GM18508 (cell line): ENCODE measurements at regions not wholly inside any gene's neighbourhood (a gene's known extent, or its start where the extent isn't known, plus 50 kb on each side); places are given as distances from the start of the nearest gene placed in this dataset.

Experiments used
- ATAC-seq: cut with Tn5 transposase; IDR thresholded peaks from one replicate; pipeline ENCODE4 v1.9.1; 2021; ENCODE audit warnings: moderate number of reproducible peaks; ENCODE audit not compliant: insufficient read depth, unreplicated experiment

DNA sequence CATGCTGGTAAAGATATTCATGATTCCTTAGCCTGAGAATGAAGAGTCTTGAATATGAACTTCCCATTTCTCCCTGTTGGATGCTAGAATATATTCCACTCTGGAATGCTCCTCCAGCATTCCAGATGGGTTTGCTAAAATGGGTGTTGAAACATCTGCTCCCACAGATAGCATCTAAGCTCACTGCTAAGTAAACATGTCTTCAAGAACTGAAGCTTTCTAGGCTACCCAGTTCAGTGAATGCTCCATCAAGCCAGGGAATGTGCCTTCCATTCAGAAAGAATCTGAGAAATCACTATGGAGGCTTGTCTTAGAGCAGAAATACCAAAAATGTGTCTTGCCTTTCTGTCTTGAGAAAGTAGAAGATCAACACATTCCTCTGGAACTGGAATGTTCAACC is 81.1 kb downstream of the TNFSF18 start:
- ATAC-seq: no peak

DNA sequence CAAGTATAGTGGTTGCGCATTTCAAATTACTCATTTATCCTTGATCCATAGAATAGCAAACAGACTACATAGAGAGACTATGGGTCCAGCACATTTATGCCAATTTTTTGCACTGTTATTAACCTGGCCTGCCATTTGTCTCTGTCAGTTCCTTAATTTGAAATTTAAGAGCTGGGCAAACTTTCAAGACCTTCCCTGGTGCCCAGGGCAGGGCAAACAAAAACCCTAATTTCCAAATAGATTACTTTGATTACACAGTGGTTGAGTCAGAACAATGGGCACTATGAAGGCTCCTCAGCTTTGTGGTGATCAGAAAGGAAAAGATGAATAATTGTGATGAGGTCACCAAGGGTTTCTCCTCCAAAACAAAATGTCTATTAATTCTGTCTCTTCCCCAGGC is 80.6 kb downstream of the TNFSF18 start:
- ATAC-seq: no peak

DNA sequence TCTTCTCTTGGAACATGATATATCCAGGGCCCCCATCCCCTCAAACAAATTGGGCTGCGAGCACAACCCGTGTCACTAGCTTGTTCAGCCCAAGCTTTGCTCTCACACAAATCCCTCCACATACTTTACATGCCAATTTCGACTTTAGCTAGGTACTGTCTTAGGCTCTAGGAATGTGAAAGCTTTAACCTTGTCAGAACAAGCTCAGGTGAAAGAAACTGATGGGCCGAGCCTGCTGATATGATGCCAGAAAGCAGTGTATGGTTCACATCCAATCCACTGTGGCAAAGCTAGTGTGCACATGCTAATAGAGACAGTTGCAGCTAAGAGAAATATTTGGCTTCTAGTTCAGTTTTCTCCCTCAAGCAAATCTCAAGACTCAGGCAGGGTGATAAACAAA is 79.5 kb downstream of the TNFSF18 start:
- ATAC-seq: no peak

DNA sequence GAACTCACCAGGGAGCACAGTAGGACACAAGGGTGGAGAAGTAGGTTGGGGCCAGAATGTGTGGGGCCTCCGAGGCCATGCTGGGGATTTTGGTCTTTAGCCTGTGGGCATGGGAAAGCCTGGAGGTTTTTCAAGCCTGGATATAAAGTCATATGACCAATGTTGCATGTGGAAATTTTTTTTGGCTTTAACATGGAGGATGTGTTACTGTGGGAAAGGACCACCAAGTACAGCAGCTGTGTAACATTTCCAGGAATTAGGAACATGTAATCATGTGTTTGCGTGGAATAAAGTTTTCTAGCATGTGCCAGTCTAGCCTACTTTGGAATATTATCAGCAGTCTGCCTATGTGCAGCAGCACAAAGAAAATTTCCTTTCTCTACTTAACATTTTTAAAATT is 78.5 kb downstream of the TNFSF18 start:
- no peak for ATAC-seq

DNA sequence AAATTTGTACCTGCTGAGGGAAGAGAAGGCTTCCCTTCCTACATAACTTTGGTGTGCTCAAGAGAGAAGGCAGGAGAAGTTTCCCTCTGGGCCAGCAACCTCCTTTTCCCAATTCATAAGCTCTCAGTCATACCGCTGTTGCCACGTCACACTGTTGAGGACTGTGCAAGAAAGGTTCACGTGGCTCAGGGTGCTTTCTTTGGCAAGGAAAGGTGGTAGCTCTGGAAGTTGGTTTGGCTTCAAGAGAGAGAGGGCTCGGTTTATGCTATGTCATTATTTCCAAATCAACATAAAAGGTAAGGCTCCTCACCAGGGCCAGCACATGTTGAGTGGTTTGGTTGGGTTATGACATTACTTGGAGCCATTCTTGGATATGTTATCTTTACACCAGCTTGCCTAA is 77.3 kb downstream of the TNFSF18 start:
- ATAC-seq: no peak

DNA sequence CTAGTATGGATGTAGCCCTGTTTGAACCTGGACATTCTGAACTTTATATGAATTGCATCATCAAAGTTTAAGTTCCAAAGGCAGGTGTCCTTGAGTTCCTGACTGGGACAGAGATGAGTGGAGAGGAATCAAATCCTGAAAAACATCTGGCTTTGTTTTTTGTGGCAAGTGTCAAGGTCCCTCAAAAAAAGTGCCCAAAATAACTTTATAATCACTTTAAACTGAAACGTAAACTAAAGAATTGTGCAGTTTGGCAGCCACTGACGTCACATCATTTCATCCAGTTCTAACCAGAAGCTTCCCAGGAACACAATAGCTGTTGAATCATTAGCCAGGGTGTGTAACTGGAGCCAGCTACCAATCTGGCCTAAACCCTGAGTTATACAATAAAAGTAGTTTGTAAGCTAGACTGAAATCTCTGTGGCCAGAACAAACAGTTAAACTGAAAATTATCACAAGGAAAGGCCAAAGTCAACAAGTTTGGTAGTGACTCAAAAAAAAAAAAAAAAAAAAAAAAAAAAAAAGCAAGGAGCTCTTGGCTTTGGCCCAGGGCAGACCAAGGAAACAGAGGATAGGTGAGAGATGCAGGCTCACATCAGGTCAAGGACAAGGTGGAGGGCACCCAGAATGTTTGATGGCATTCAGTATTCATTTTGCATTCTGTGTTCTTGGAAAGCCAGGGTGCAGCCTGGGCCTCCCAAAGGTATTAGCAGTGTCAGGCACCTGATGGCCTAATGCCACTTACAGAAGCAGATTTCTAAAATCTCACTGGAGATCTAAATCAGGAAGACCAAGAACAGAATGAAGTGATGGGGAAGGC is 74.3 kb downstream of the TNFSF18 start:
- no peak for ATAC-seq

DNA sequence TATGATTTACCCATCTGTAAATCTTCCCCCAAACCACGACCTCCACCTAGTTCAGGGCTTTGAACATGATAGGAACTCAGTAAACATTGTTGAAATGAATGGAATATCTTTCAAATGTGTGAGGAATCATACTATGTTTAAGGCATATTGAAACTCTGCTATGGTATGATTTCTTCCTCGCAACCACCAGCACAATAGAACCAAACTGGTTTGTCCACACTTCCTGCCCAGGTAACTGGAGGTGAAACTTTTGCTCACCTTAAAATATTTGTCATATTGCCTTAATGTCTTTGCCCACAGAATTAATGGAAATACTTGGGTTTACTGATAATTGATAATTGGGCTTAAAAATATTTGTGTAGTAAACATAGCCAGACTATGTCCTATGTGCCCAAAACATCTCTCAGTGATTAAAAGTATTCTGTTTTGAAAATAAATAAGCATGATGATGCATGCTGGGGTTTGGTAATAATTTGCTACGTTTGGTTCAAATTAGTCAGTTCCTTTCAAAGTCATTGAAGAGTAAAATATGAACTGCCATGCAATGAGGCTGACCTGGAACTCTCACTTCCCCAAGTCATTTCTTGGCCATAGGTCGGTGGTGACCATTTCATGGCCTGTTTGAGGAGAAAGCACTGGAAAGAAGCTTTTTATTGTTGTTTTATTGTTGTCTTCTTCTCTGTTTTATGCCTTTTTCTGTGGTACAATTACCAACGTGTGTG is 73.3 kb downstream of the TNFSF18 start:
- ATAC-seq: peak; percentile 61

DNA sequence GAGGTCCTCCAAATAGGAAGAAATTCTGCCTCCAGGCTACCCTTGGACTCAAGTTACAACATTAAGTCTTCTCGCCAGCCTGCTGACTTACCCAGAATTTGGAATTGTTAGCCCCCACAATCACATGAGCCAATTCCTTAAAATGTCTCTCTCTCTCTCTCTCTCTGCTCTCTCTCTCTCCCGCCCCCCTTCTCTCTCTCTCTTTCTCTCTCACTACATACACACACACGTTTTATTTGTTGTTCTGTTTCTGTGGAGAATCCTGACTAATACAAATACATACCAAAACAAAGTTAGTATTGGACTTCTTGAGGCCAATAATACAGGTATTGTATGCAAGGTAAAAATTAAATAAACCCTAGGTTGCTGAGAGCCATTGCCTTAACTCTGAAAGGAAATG is 72.1 kb downstream of the TNFSF18 start:
- no peak for ATAC-seq

DNA sequence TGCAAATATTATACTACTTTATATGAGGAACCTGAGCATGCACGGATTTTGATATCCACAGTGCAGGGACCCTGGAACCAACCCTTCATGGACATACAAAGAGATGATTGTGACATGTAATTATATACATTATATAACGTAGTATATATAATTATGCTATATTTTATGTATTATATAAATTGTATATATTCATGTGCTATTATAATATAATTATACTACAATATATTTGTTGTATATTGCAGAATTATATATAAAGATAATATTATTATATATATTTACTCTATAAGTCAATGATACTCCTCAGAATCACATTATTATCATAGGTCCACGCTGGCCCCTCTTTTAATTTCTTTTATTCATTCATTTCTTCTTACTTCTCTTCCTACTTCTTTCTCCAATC is 70.9 kb downstream of the TNFSF18 start:
- no peak for ATAC-seq

DNA sequence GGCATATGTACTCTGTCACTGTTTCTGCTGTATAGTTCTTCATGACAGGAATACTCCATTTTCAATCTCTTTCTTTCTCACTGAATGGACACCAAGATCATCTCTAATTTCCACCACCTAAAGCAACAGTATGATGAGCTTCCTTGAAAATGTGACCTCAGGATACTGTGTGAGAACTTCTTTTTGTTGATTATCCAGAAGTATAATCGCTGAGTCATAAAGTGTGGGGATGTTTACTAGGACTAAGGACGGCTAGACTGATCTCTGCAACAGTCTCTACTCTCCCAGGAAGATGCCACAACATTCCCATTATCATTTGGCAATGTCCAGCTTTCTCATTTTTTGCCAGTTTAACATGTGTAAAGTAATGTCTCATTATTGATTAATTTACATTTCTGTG is 70.3 kb downstream of the TNFSF18 start:
- ATAC-seq: no peak

DNA sequence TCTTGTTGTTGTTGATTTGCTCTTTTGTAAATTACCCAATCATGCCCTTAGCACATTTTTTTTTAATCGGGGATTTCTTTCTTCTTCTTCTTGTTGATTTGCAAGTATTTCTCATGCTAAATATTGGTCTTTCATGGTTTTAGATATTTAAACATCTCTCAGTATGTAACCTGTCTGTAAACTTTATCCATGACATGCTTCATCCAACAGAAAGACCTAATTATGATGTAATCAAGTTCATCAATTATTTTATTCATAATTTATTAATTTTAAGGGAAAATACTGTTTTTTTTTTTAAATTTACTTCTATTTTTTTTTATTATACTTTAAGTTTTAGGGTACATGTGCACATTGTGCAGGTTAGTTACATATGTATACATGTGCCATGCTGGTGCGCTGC is 69.8 kb downstream of the TNFSF18 start:
- no peak for ATAC-seq
